ENCODE measurements at regions not wholly inside any gene's neighbourhood (a gene's known extent, or its start where the extent isn't known, plus 50 kb on each side); places are given as distances from the start of the nearest gene placed in this dataset.

GRCh38 chr9:12930906-12931305 lies 156.1 kb downstream of the LURAP1L start:
- TF ChIP-seq ZNF532 (CRISPR knock-in tag; IDR thresholded peaks at IDR 0.05; ENCODE audit: borderline replicate concordance), result no peak
- no peak for TF ChIP-seq ZNF416 (CRISPR knock-in tag; IDR thresholded peaks at IDR 0.05)
- no peak for TF ChIP-seq CTCF (IDR thresholded peaks at IDR 0.05)
- no peak for TF ChIP-seq GABPB1 (CRISPR knock-in tag; IDR thresholded peaks at IDR 0.05)

Data from WTC11 (cell line).